ENCODE measurements at regions not wholly inside any gene's neighbourhood (a gene's known extent, or its start where the extent isn't known, plus 50 kb on each side); places are given as distances from the start of the nearest gene placed in this dataset.

DNA sequence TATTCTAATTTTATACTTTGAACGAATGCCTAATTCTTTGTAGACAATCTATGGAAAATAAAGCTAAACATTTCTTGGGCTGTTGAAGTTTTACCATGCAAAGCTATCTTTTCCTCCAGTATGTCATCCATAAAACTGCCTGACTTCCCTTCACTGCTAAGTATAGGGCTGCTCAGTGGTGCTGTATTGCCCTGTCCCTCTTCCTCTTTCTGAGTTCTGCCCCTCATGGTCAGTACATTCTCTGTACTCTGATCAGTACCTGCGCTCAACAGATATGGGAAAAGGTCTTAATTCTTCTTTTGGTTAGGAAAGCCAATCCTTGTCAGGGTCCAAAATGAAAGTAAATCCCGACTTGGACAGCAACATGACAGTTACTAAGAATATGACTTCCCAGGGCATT lies 321.9 kb downstream of the RAD51AP2 start:
- TF ChIP-seq, protein P1, sequence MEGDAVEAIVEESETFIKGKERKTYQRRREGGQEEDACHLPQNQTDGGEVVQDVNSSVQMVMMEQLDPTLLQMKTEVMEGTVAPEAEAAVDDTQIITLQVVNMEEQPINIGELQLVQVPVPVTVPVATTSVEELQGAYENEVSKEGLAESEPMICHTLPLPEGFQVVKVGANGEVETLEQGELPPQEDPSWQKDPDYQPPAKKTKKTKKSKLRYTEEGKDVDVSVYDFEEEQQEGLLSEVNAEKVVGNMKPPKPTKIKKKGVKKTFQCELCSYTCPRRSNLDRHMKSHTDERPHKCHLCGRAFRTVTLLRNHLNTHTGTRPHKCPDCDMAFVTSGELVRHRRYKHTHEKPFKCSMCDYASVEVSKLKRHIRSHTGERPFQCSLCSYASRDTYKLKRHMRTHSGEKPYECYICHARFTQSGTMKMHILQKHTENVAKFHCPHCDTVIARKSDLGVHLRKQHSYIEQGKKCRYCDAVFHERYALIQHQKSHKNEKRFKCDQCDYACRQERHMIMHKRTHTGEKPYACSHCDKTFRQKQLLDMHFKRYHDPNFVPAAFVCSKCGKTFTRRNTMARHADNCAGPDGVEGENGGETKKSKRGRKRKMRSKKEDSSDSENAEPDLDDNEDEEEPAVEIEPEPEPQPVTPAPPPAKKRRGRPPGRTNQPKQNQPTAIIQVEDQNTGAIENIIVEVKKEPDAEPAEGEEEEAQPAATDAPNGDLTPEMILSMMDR (IDR thresholded peaks at IDR 0.05), result no peak
- TF ChIP-seq EZH2 (IDR thresholded peaks at IDR 0.05; ENCODE audit: borderline replicate concordance, insufficient read depth, low read depth, low read length, poor library complexity, severe bottlenecking), result no peak
